Stimulated activated effector memory CD8-positive, alpha-beta T cell treated with anti-CD3 and anti-CD28 coated beads, Interleukin-12 subunit alpha, Interleukin-12 subunit beta, amount 100 ng/mL, for 72 hours (primary cell): ENCODE measurements at regions not wholly inside any gene's neighbourhood (a gene's known extent, or its start where the extent isn't known, plus 50 kb on each side); places are given as distances from the start of the nearest gene placed in this dataset.
"Not testable (repeated sequence)": the region's sequence is repeated elsewhere in the genome, so short reads cannot be mapped to it uniquely, and the experiment has no call there.

Experiments used
- ATAC-seq: fragments of 150-1000 bp; cut with Tn5 transposase; 2 replicates; pipeline ENCODE4 v1.10.0; 2021
- DNase-seq, 2 donors: peaks; one replicate each; pipeline ENCODE4 v3.0.0; 2021 to 2022; ENCODE audit warnings: low spot score in 2 of 2
- H3K27ac Mint-ChIP-seq: one replicate; pipeline ENCODE4 v1.8.0; 2022; ENCODE audit warnings: mild to moderate bottlenecking, mixed read lengths
- H3K36me3 Mint-ChIP-seq: one replicate; pipeline ENCODE4 v1.8.0; 2022; ENCODE audit warnings: mild to moderate bottlenecking, mixed read lengths
- H3K4me1 Mint-ChIP-seq: one replicate; pipeline ENCODE4 v1.8.0; 2022; ENCODE audit warnings: mixed read lengths
- H3K4me3 Mint-ChIP-seq: one replicate; pipeline ENCODE4 v1.8.0; 2022; ENCODE audit warnings: mild to moderate bottlenecking, mixed read lengths
- H3K9me3 Mint-ChIP-seq: one replicate; pipeline ENCODE4 v1.8.0; 2022; ENCODE audit warnings: mixed read lengths

DNA sequence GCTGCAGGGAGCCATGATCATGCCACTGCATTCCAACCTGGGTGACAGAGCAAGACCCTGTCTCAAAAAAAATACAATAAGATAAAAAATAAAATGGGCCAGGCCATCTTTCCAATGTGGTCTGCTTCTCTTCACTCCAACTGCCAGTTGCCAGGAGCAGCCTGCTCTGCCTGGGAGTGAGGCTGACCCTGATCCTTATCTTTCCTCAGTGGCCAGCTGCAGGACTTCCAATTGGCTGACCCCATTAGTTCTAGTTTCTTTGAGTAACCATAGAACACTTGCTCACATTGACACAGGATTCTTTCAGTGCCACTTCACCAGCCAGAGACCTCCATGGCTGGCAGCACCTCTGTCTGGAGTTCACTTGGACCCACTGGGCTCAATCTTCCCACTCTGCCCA, 258.6 kb downstream of the MID1IP1 start:
- Mint-ChIP-seq H3K4me3 (no peak overlapping the region), H3K4me1 (no peaks in the 10 kb centered on the region), H3K27ac (no peak overlapping the region), H3K36me3 (no peaks in the 10 kb centered on the region), H3K9me3 (peaks cover 3% of the 10 kb centered on the region)
- DNase-seq (no peak), ATAC-seq (no peak)

DNA sequence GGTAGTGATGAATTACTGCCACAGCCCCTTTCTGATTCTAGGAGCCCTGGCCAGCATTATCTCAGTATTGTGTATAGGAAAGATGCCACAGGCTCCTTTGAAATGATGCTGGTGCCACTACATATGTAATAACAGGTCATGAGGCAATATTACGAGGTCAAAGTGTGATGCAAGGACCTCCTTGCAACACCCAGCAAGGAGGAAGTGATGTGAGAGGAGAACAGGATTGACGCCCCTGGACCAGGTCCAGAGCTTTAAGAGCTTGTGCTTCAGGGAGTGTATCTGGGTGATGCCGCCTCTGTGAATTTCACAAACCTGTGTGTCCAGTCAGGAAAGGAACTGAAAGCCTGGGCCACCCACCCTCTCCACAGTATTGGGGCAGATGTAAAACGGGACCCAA, 261.8 kb downstream of the MID1IP1 start:
- DNase-seq (no peak), ATAC-seq (no peak)
- Mint-ChIP-seq H3K9me3 (peaks cover 3% of the 10 kb centered on the region), H3K27ac (no peak overlapping the region), H3K36me3 (no peaks in the 10 kb centered on the region), H3K4me1 (no peaks in the 10 kb centered on the region), H3K4me3 (no peak overlapping the region)

DNA sequence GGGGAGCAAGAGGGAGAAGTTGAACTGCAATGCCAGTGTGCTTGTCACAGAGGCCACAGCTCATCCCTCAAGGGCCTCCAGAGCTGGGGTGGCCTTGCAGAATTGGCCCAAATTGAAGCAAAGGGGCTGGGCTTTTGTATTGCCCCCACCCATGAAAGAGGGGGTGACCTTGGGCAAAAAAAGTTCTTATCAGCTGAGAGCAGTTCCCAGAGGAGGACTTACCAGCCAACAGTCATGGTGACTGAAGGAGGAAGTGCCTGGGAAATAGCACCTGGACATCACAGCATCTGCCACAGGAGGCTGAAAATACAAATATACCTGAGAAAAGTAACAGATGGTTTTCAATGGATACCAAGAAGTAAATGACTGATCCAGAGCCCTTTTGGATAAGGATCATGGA, 262.4 kb downstream of the MID1IP1 start:
- DNase-seq (no peak), ATAC-seq (no peak)
- Mint-ChIP-seq H3K9me3 (peaks cover 3% of the 10 kb centered on the region), H3K27ac (no peak overlapping the region), H3K4me1 (no peaks in the 10 kb centered on the region), H3K4me3 (no peak overlapping the region), H3K36me3 (no peaks in the 10 kb centered on the region)

DNA sequence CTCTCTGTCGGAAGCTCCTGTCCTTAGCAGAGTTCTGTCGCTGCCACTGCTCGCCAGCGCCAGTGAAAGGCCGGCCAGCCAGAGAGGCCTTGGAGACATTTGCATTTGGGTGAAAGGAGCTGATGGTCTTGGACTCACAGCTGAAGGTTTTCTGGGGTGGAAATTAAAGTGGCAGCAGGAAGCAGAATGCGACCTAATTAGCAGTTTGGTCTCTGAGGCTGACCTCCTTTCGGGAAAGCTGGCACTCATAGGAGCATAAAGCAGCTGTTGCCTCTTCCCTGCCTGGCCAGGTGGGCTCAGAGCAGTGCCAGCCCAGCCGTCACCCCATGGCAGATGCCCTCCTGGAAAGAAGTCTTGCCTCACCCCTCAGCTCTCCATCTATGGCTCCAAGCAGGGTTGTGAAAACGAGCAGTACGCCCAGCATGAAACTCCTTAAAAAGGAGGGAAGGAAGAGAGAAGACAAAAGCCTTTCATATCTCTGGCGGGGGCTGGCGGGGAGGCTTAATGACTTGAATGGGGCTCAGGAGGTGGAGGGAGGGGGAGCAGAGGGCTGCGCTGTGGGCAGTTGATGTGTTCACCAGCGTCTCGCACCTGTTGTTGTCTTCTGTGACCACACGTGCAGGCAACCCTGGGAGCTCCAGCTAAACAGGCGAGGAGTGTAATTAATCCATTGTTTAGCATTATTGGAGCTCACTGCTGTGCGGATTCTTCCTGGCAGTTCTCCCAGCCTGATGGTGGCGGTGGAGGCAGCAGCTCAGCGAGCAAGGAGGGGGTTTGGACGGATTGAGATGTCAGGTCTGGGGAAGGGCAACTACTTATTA, 264.0 kb downstream of the MID1IP1 start:
- no peak for DNase-seq
- ATAC-seq, result no peak
- peaks cover 3% of the 10 kb centered on the region for H3K9me3 Mint-ChIP-seq
- no peaks in the 10 kb centered on the region for H3K36me3 Mint-ChIP-seq
- no peak overlapping the region for H3K4me3 Mint-ChIP-seq
- no peak overlapping the region for H3K27ac Mint-ChIP-seq
- H3K4me1 Mint-ChIP-seq, result no peaks in the 10 kb centered on the region

DNA sequence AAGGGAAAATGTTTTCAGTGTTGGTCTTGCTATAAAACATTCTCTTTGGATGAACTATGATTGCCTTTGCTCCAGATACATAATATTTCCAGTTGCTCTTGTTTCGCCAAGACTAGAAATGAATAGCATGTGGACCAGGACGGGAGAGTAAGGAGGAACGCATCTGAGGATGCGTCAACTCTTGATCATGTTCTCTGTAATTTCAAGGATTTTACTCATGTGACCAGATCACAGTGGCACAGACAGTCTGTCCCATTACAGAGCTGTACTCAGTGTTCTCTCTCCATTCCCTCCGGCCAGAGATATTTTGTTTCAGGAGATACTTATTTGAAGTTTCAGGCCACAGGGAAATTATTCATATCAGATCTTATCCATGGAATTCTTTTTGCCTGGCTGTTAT, 266.6 kb downstream of the MID1IP1 start:
- DNase-seq, result no peak

DNA sequence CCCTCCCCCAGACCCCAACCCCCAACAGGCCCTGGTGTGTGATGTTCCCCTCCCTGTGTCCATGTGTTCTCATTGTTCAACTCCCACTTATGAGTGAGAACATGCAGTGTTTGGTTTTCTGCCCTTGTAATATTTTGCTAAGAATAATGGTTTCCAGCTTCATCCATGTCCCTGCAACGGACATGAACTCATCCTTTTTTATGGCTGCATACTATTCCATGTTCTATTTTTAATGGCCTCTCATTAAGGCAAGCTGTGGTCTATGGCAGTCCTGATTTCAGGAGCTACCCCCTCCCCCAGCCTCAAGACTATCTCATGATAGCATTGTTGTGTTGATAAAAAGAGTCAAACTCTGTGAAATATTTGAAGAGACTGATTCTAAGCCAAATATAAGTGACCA, 267.4 kb downstream of the MID1IP1 start:
- DNase-seq, H3K9me3 Mint-ChIP-seq, ATAC-seq, H3K4me1 Mint-ChIP-seq, H3K36me3 Mint-ChIP-seq, H3K27ac Mint-ChIP-seq, H3K4me3 Mint-ChIP-seq: not testable (repeated sequence)

More for the DNA sequence above, 266.6 kb downstream of the MID1IP1 start:
- H3K27ac Mint-ChIP-seq, result no peak overlapping the region
- no peak overlapping the region for H3K4me3 Mint-ChIP-seq
- no peaks in the 10 kb centered on the region for H3K36me3 Mint-ChIP-seq
- H3K9me3 Mint-ChIP-seq, result no peaks in the 10 kb centered on the region
- H3K4me1 Mint-ChIP-seq, result no peaks in the 10 kb centered on the region
- ATAC-seq, result no peak

DNA sequence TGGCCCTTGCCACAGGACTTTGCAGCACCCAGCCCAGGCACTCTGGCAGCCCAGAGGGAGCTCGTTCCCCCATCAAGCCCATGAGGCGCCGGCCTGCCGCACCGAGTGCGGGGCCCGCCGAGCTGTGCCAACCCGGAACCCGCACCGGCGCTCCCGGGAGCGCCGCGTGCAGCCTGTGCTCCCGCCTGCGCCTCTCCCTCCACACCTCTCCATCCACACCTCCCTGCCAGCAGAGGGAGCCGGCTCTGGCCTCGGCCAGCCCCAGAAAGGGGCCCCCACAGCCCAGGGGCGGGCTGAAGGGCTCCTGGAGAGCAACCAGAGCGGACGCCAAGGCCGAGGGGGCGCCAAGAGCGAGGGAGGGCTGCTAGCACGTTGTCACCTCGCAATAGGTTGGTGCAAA, 268.8 kb downstream of the MID1IP1 start:
- no peaks in the 10 kb centered on the region for H3K36me3 Mint-ChIP-seq
- no peak for ATAC-seq
- DNase-seq, result no peak
- H3K4me3 Mint-ChIP-seq, result no peak overlapping the region
- H3K9me3 Mint-ChIP-seq, result no peaks in the 10 kb centered on the region
- no peak overlapping the region for H3K27ac Mint-ChIP-seq
- H3K4me1 Mint-ChIP-seq, result no peaks in the 10 kb centered on the region

DNA sequence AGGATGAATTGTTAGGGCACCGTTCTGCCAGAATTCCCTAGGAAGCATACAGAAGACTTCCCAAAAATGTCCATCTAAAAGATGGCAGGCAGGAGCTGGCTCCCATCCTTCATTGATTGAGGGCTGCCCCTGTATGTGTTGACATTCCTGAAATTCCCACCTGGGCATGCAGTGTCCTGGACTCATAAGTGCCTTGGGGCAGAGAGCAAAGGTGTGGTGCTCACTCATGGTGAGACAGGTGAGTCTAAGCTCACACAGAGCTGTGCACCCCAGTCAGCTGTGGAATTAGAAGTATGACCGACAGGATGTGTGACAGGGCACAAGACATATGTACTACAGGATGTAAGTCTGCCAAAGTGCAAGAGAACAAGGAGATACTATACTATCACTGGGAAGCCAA, 271.9 kb downstream of the MID1IP1 start:
- H3K4me3 Mint-ChIP-seq, result no peak overlapping the region
- no peaks in the 10 kb centered on the region for H3K36me3 Mint-ChIP-seq
- H3K4me1 Mint-ChIP-seq, result no peaks in the 10 kb centered on the region
- H3K27ac Mint-ChIP-seq, result no peak overlapping the region
- DNase-seq (no peak), ATAC-seq (no peak)
- H3K9me3 Mint-ChIP-seq, result no peaks in the 10 kb centered on the region

DNA sequence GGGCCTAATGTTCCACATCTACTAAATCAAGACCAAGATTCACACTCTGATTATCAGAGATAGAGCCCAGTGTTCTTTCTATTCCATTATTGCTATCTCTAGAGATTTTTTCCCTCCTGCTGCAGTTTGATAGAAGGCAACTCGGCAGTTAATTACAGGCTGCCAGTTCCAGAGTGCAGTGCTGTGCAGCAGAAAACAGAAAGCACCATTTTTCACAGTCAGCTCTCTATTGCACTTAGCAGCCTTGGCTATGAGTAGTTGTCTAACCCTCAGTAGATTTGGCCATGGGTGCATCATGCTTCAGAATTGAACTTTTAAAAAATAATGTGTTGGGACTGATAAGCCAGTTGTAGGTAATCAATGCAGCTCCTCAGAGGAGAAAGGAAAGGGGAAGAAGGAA, 295.3 kb downstream of the MID1IP1 start:
- Mint-ChIP-seq H3K36me3 (no peaks in the 10 kb centered on the region), H3K9me3 (no peaks in the 10 kb centered on the region), H3K4me1 (no peaks in the 10 kb centered on the region), H3K4me3 (no peak overlapping the region), H3K27ac (no peak overlapping the region)
- no peak for ATAC-seq
- no peak for DNase-seq

DNA sequence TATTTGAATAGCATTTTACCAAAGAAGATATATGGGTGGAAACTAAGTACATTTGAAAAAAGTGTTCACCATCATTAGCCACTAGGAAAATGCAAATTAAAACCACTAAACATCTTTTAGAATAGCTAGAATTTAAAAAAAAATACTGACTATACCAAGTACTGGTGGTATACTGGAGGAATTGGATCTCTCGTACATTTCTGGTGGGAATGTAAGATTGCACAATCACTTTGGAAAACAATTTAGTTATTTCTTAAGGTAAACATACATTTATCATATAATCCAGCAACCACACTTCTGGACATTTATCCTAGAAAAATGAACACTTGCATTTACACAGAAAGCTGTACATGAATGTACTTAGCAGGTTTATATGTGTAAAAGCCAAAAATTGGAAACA, 303.5 kb downstream of the MID1IP1 start:
- Mint-ChIP-seq H3K9me3 (no peaks in the 10 kb centered on the region), H3K27ac (no peak overlapping the region), H3K4me1 (no peaks in the 10 kb centered on the region), H3K4me3 (no peak overlapping the region), H3K36me3 (no peaks in the 10 kb centered on the region)
- DNase-seq (no peak), ATAC-seq (no peak)

DNA sequence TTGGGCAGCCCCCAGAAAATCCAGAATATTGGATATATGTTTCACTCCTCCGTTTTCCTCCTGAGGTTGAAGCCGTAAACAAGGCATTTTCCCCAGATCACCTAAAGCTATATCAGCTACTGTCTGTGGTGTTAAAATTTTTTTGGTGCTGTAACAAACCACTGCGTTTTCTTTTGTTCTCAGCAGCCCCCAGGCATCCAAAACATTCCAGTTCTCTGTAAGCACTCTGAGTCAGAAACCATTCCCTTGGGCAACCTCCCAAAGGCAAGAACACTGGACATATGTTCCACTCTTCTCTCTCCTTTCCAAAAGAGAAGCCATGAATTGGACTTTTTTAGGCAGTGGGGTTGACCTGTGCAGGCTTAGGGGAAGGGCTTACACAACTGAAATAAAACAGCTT, 310.9 kb downstream of the MID1IP1 start:
- Mint-ChIP-seq H3K27ac (no peak overlapping the region), H3K4me1 (no peaks in the 10 kb centered on the region), H3K4me3 (no peak overlapping the region), H3K36me3 (no peaks in the 10 kb centered on the region), H3K9me3 (peaks cover 8% of the 10 kb centered on the region)
- ATAC-seq, result no peak
- no peak for DNase-seq

DNA sequence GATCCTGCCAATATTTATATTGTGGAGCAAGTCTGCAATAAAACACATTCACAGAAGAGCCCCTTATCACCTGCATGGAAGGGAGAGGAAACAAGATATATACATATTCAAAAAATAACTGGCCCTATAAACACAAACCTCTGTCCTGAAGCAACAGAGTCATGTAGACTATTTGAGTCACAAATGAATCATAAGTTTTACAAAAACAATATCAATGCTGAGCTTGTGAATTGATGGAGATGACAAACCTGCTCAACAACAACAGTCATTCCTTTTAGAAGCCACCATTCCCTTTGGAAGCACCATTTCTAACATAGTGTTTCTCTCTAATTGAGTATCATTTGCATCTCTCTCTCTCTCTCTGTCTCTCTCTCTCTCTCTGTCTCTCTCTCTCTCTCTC, 313.9 kb downstream of the MID1IP1 start:
- H3K4me1 Mint-ChIP-seq, result no peaks in the 10 kb centered on the region
- H3K9me3 Mint-ChIP-seq, result peaks cover 8% of the 10 kb centered on the region

DNA sequence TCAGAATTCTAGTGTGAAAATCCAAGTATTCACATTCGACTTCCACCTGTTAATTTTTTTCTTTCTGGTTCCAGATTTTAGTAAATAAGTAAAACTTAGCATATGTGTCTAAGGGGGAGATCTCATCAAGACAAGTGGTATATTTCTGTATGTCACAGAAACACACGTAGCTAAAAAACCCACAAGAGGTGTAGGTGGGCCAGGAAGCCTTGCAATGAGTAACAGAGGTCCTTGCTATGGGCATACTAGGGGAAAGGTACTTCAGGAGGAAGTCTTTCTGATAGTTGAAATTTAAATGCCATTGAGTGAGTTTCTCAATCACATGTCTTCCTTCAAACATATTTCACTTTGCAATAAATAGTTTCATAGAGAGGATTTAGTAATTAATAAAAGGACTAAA, 315.8 kb downstream of the MID1IP1 start:
- Mint-ChIP-seq H3K9me3 (peaks cover under 1% of the 10 kb centered on the region), H3K4me1 (no peaks in the 10 kb centered on the region), H3K36me3 (no peaks in the 10 kb centered on the region), H3K27ac (no peak overlapping the region), H3K4me3 (no peak overlapping the region)
- DNase-seq (no peak), ATAC-seq (no peak)

More for the DNA sequence above, 313.9 kb downstream of the MID1IP1 start:
- DNase-seq (no peak), ATAC-seq (no peak)
- Mint-ChIP-seq H3K4me3 (no peak overlapping the region), H3K27ac (no peak overlapping the region), H3K36me3 (no peaks in the 10 kb centered on the region)

DNA sequence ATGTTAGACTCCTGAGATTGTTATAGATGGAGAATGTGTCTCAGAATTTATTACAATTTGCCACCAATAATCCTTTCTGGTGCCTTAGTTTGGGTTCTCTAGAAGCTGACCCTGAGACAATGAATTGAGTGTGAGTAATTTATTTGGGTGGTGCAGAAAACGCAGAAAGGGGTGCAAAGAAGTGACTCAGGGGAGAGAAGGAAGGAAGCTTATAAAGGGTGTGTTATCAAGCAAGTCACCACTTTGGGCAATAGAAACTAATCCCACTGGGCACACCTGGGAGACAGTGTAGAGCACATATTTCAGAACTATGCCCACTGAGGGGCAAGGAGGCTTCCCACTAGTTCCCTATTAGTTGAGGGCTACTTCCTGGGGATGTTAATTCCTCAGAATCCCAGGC, 320.6 kb downstream of the MID1IP1 start:
- Mint-ChIP-seq H3K4me3 (no peak overlapping the region), H3K36me3 (no peaks in the 10 kb centered on the region), H3K4me1 (no peaks in the 10 kb centered on the region), H3K9me3 (no peaks in the 10 kb centered on the region), H3K27ac (no peak overlapping the region)
- ATAC-seq (no peak), DNase-seq (no peak)

DNA sequence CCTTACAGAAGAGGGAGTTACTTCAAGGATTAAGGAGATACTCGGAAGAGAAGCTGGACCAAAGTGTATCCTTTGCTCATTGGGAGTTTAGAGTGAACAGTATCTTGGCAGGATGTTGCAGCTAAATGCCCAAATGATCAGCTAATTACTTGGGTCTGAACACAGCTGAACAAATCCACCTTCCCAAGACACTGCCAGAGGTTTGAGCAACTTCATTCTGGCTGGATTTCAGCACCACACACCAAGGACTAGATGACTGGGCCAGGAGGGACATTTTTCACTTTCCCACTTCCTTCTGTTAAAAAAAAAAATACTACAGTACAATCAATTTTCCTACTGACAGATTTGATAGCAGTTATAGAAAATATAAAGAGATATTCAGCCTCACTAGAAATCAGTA, 324.6 kb downstream of the MID1IP1 start:
- H3K9me3 Mint-ChIP-seq, result no peaks in the 10 kb centered on the region
- H3K4me3 Mint-ChIP-seq, result no peak overlapping the region
- DNase-seq (no peak), ATAC-seq (no peak)
- no peaks in the 10 kb centered on the region for H3K4me1 Mint-ChIP-seq
- no peak overlapping the region for H3K27ac Mint-ChIP-seq
- no peaks in the 10 kb centered on the region for H3K36me3 Mint-ChIP-seq

DNA sequence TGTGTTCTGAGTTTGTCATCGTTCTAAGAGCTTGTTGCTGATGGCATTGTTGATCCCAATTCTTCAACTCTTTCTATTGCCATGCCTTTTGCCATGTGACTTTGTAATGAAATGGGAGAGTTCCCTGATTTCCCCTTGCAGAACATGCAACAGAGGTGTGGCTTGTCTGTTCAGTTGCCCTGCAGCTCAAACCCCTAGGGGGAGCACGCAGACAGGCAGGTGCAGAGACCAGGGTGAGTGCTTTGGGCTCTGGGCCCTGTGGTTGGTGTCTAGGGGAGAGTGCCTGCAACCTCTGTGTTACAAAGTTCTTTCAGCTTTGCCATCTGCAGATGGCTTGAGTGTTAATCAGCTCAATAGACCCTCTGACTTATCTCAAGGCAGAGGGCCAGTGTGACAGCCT, 332.7 kb downstream of the MID1IP1 start:
- no peak overlapping the region for H3K27ac Mint-ChIP-seq
- H3K9me3 Mint-ChIP-seq, result no peaks in the 10 kb centered on the region
- H3K4me1 Mint-ChIP-seq, result no peaks in the 10 kb centered on the region
- DNase-seq (no peak), ATAC-seq (no peak)
- no peak overlapping the region for H3K4me3 Mint-ChIP-seq
- no peaks in the 10 kb centered on the region for H3K36me3 Mint-ChIP-seq
